NOMO-1 (cell line): ENCODE measurements at regions not wholly inside any gene's neighbourhood (a gene's known extent, or its start where the extent isn't known, plus 50 kb on each side); places are given as distances from the start of the nearest gene placed in this dataset.
"Not testable (repeated sequence)": the region's sequence is repeated elsewhere in the genome, so short reads cannot be mapped to it uniquely, and the experiment has no call there.

Source experiments
- DNase-seq, 2 experiments: peaks; one replicate each; lab custom pipeline; 2025; ENCODE audit not compliant: unreplicated experiment in 2 of 2; lab: John Stamatoyannopoulos, UW

DNA sequence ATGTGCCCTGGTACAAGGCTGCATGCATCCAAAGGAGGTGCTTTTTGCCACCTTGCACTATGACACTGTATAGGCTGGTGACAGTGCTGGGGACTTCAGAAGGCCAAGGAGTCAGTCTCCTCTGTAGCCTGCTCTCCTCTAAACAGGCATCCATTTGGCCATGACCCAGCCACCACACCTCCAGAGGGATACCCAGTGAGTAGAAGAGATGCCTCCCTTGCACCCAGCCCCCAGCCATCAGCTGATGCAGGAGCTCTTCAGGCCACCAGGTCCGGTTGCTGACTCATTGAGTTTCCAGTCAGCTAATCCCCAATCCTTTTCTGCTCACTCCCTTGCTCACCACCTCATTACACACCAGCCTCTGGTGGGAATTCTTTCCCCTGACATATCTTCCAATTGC, 99.8 kb downstream of the PJA1 start:
- no peak for DNase-seq

DNA sequence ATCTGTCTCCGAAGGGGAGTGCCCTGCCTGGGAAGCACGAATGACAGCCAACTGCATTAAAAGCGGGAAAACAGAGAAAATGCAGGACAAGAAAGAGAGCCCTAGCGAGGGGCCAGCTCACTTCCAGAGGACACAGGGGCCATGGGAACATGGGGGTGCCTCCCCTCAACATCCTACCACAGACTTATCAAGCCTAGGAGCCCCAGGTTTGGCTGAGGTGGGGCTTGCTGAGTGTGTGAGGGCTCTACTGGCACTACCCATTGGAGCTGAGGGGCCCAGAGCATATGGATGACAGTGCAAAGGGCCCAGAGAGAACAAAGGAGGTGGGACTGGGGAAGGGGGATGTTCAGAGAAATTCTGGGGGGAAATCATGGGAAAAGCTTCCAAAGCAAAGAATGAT, 101.8 kb downstream of the PJA1 start:
- DNase-seq, result no peak

DNA sequence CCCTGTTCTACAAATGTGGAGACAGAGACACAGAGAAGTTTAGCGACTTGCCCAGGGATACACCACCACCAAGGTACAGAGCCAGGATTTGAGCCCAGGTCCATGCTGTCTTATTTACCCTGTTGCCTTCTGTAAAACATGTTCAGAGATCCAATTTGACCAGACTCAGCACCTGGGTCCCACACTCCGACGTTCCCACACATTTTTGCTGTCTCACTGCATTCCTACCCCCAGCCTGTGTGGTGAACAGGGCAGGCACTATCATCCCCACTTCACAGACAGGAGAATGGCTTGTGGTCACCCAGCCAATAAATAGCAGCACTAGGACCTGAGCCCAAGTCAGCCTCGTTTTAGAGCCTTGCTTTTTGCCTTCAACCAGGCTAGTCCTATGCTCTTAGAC, 102.8 kb downstream of the PJA1 start:
- DNase-seq, result no peak

DNA sequence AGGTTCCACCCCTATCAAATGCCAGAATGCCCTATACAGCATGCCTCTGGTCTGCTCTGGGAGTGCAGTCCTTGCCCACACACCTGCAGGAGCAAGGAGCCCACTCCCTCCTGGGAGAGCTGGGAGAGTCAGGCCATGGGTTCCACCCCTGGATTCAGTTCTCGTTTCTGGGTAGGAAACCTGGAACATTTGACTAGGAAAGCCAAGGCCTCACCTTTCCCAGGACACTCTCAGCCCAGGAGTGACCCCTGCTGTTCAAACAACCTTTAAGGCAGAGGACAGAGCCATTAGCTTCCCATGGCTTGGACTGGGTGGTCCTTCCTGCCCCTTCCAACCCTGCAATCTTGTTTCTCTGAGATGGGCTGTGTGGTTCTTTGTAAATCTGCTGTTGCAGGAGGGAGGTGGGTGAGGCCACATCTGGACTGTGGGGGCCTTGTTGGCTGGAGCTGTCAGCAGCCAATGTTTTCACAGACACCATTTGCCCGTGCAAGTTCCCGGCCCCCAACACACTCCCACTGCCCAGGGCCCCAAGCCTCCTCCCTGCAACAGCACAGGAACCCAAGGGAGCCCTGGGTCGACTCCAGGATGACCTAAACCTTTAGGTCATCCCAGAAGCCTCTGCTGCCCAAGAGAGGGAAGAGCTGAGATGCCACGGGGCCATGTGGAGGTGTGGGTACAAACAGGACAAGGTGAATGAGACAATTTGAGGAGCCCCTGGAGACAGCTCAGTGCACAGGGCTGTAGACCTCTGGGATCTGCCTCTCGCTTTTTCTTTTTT, 104.4 kb downstream of the PJA1 start:
- no peak for DNase-seq

DNA sequence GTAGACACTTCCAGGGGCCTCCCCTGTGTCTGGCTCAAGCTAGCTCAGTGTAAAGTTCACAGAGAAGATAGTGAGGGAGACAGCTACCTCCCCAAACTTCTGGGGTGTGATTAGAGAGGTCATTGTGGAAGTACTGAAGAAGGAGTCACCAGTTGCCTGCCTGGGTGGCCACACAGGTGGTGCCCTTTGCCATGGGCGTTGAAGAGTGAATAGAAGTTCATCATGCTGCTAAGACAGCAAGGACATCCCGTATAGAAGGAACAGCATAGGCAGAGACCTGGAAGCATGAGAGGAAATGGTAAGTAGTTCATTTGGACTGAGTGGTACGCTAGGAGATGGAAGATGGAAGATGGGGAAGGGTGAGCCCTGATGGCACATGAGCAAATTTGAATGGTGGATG, 110.1 kb downstream of the PJA1 start:
- no peak for DNase-seq

DNA sequence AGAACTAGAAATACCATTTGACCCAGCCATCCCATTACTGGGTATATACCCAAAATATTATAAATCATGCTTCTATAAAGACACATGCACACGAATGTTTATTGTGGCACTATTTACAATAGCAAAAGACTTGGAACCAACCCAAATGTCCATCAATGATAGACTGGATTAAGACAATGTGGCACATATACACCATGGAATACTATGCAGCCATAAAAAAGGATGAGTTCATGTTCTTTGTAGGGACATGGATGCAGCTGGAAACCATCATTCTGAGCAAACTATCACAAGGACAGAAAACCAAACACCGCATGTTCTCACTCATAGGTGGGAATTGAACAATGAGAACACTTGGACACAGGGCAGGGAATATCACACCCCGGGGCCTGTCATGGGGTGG, 110.8 kb downstream of the PJA1 start:
- not testable (repeated sequence) for DNase-seq

DNA sequence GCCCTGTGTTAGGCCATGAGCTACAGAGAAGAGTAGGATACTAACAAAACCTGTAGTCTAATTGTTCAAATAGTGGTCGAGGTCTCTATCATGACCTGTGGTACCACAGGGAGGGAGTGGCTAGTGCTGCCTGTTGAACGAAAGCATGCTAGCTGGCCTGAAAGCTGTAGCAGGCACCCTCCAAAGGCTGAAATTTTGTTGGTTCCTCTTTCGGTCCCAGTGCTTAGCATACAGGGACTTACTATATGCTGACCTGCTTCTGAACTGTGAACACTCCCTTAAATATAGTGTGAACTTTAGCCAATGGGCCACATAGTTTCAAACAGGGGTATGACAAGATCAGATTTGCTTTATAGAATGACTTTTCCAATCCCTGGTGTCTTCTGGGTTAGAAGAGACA, 113.4 kb downstream of the PJA1 start:
- DNase-seq, result no peak

DNA sequence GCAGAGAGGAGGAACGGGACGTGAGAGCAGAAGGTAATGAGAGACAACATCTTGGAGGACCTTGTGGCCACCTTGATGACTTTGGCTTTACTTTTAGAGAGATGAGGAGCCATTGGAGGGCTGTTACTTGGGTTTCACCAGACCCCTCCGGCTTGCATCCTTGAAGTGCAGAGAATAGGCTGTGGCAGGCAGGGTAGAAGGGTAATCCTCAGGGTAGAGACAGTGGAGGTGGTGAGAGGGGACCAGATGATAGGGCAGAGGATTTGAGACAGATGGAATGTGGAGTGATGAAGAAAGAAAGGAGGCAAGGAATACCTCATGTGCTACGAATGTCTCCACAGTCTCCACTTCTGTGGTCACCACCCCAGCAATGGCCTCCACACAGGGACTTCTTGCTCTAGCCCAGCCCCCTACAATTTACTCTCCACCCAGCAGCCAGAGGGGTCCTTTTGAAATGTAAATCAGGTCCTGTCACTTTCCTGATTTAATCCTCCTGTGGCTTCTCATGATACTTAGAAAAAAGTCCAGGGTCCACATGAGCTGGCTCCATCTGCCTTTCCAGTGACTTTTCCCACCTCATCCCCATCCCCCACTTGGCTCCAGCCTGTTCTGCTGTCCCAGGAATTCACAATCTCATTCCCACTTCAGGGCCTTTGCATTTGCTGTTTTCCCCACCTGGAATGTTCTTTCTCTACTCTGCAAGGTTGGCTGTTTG, 115.0 kb downstream of the PJA1 start:
- DNase-seq, result no peak

DNA sequence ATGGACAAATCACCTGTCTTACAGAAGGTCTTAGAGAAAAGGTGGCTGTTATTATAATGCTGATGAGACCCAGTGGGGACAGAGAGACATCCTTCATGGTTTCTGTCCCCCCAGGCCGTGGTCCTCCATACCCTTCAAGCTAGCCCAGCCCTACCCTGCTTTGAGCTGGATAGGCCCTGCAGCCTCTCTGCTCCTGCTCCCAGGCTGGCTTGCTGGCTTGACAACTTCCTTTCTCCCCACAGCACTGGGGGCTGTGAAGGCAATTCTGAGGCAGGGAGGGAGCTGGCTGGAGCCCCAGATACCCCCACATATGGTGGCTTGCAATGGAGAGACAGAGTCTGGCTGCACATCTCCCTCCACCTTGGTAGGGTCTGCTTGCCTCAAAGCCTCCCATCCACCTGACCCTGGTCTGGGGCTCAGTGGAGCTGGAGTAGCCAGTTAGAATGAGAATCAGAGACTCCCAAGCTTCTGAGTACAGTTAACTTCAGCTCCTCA, 118.2 kb downstream of the PJA1 start:
- DNase-seq, result no peak

DNA sequence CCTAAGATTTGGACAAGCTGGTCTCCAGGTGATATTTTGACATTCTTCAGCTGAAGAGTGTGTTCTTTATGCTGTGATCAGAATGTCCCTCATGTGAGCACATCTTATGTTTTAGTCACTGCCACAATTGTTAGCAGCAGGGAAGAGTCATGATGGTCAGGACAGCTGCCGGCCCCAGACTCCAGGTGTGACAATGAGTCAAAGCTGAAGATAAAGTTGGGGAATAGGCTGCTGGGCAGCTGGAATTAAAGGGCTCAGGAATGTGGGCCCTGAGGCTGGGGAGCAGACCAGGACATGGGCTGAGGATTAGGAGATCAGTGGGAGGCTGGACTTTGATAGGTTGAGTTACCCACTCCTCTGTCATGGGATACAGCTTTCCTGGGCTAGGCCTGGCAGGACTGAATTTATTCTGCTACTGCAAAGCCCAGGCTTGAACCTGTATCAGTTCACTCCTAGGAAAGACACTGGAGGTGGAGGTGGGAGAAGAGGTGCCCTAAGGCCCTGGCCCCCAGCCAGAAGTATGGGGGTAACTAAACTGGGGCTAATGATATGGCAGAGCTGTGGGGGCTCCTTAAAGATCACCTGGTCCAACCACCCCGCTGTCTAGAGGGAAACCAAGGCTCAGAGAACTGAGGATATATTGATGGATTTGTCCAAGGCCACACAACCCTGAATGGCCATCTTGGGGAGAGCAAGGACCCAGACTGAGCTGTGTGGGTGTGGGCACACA, 119.5 kb downstream of the PJA1 start:
- DNase-seq, result no peak

DNA sequence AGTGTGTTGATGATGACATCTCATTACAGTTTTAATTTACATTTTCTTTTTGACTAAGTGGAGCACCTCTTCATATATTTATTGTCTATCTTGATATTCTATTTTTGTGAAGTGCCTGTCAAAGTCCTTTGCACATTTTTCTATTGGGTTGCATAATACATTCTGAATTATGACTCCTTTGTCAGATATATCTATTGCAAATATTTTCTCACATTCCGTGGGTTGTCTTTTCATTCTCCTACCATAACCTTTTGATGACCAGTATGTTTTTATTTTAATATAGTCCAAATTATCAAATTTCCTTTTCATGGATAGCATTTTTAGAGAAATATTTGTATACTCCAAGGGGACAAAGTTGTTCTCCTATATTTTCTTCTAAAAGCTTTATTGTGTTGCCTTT, 126.4 kb downstream of the PJA1 start:
- no peak for DNase-seq

DNA sequence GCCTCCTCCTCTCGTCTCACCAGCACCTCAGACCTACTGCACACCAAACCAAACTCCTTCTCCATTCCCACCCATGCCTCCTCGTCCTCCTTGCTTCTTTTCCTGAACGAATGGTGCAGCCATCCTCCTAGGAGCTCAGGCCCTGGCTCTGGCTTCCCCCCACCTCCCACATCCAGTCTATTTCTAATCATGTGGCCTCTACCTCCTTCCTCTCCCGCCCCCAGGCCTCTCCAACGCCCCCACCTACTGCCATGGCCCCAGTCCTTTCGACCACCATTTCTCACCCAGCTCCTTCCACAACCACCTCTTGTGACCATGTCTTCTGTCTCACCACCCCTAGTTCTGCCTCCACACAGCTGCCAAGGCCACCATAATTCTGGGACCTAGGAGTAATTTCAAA, 127.1 kb downstream of the PJA1 start:
- no peak for DNase-seq

DNA sequence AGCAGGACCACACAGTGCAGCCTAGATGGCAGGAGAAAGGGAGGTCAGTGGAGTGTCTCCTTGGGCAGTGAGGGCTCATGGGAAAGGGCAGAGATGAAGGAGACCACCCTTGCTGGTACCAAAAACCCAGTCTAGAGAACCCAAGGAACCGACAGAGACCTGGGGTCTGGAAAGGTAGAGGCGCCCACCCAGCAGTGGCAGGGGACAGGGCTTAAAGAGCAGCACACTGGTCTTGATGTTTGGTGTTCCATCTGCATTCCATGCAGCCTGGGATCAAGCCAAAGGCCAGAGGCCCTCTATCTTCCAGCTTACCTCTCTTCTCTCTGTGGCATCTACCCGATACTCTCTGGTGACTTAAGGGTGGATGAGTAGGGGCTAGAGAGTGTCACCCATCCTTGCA, 127.5 kb downstream of the PJA1 start:
- DNase-seq, result no peak

DNA sequence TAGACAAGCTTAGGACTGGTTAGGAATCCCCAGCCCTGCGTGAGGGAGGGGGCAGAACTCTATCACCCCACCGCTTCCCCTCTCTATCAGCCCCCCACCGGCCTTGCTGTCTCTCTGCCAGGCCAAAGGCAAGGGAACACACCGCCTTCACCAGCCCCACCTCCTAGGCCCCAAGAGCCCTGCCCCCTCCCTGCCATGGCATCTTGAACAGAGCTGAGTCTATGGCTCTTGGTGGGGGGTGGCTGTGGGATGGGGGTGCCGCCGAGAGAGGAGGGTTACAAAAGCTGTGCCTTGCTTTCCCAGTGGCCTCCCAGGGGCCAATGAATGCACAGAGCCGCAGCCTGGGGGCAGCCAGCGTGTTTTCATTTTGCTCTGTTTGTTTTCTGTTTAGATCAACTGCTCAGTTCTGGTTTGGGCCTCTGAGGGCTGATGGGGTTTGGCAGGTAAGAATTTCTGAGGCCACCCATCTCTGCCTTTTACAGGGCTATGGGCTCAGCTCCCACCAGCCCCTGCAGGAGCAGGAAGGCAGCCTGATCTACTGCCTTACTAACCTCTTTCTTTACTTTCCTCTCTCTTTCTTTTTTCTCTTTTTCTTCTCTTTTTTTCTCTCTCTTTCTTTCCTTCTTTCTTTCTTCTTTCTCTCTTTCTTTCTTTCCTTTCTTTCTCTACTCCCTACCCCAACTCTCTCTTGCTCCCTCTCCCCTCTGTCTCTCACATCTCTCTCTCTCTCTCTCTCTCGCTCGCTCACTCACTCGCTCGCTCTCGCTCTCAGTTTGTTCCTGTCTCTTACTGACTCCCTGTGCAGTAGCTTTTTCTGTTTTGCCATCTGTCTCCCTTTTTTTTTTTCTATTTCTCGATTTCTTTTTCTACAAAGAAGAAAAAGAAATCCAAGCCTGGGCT, 128.3 kb downstream of the PJA1 start:
- no peak for DNase-seq

DNA sequence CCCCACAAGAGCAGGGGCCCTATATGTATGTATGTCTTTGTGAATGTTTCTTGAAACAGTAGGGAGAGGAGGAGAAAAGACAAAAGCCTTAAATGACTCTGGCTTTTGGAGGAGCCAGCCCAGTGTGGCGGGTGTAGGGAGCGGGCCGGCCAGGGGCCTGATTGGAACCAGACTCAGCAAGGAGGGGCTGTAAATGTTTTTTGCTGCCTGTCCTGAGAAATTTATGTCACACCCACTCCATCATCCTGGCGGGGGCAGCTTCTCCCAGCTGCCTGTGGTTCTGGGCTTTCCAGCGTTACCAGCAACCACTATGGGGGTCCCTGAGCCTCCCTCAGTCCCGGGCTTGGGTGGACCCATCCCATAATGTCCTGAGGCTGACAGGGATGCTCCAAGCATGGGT, 130.8 kb downstream of the PJA1 start:
- DNase-seq, result no peak

DNA sequence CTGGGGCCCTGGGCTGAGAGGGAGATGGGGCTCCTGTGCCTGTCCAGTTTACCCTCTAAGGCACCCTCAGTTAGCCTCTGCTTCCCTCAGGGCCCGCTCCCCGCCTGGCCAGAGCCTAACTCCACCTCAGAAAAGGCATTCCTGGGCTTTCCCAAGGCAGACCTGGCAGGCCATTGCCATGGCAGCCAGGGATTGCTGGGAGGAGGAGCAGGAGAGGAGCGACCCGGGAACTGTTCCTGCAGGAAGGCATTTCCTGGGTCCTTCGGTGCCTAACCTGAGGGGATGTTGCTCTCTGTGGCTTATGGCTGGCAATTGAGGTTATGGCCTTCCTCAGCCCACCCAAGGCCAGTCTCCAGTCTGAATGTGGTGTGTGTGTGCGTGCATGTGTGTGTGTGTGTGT, 131.3 kb downstream of the PJA1 start:
- DNase-seq, result no peak

DNA sequence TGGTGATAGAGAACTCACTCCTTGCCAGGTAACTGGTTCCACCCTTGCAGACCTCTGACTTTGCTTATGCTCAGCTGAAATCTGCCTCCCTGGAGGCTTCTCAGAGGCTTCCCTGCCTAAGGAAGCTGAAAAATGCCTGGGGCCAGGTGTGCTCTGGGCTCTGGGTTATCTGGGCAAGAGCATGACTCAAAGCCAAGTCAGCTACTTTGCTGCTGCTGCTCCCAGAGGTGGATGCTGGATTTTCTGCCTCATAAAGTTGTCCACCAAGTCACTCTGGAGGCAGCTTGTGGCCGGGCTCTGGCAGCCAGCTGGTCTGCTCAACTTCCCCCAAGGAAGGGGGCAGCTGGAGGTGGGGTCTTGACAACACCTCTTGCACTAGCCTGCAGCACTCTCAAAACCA, 132.7 kb downstream of the PJA1 start:
- DNase-seq, result no peak

DNA sequence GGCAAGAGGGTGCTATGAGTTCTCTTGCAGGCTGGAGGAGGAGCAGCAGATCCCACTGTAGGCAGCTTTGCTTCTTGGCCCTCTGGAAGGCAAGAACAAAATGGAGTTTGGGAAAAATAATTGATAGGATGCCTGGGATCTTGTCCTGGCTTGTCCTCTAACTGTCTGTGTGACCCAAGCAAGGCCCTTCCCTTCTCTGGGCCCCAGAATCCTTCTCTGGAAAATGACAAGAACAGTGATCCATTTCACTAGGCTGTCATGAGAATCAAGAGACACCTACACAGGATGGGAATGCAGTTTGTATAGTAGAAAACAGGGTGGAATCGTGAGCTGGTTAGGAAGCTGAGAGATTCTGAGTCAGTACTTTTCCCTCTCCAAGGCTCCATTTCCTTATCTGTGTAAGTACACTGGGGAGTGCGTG, 133.3 kb downstream of the PJA1 start:
- DNase-seq, result no peak

DNA sequence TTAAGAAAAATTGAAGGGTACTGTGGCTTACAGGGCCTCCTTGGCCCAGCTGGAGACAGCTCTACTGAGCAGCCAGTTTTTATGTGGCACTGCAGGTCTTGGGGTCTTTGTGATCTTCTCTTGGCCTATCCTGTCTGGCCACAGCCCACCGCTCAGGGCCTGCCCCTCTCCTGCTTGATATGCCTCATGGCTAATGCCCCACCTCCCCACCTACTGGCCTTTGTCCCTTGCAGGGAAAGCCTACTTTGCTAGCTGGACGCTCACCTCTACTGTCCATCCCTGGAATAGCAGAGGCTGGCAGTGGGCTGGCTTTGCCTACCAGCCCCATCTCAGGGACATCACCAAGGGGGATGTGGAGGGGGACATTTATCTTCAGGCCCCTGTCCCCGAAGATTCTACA, 134.1 kb downstream of the PJA1 start:
- DNase-seq, result no peak

DNA sequence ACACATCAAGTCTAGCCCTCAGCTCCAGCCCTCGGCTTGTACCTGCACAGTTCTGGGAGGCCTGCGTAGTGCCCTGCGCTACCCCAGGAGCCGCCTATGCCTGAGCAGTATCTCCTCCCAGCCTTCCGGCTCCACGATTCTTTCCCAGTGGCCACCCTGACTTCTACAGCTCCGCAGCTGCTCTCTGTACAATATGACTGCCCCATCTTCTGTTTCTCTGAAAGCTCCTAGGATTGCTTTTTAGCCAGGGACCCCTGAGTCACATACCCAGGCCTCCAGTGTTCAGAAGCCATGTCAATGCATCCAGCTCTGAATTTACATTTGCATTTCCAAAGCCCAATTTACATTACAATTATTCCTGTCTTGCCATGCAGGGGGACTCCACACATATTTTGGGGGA, 135.5 kb downstream of the PJA1 start:
- no peak for DNase-seq

DNA sequence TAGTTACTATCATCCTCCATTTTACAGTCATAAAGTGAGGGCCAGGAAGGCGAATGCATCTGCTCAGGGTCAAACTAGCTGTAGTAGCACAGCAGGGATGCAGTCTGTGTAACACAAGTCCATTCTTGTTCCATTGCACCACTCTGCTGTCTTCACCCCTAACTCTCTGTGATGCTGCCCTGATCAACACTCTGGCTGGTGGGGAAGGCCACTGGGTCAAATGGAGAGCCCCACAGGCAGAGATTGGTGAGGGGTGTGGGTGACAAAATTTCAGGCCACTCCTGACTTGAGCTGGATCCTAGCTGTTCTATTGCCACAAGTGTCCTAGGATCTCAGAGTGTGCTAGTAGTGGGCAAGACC, 136.5 kb downstream of the PJA1 start:
- DNase-seq, result no peak
